Muscle layer of duodenum (tissue), 2 donors: ENCODE measurements at regions not wholly inside any gene's neighbourhood (a gene's known extent, or its start where the extent isn't known, plus 50 kb on each side); places are given as distances from the start of the nearest gene placed in this dataset.
"Not testable (repeated sequence)": the region's sequence is repeated elsewhere in the genome, so short reads cannot be mapped to it uniquely, and the experiment has no call there.

ENCODE experiments used
- H3K27ac ChIP-seq: one replicate; pipeline ENCODE4 v1.7.0; 2013; ENCODE audit warnings: mild to moderate bottlenecking, low read length
- H3K27me3 ChIP-seq: one replicate; pipeline ENCODE4 v1.7.0; 2013; ENCODE audit warnings: low read depth, mild to moderate bottlenecking, control low read depth, low read length
- H3K36me3 ChIP-seq, 2 donors: one replicate each; pipeline ENCODE4 v1.7.0; 2013; ENCODE audit warnings: low read length in 2 of 2, control low read depth in 1 of 2, mild to moderate bottlenecking in 1 of 2; ENCODE audit not compliant: insufficient read depth in 2 of 2, control insufficient read depth in 1 of 2
- H3K4me1 ChIP-seq, 2 donors: one replicate each; pipeline ENCODE4 v1.7.0; 2013; ENCODE audit warnings: low read length in 2 of 2, mild to moderate bottlenecking in 2 of 2, control low read depth in 1 of 2, moderate library complexity in 1 of 2; ENCODE audit not compliant: insufficient read depth in 2 of 2, control insufficient read depth in 1 of 2
- H3K4me3 ChIP-seq, 2 donors: one replicate each; pipeline ENCODE4 v1.7.0; 2013; ENCODE audit warnings: low read length in 2 of 2, low read depth in 1 of 2, mild to moderate bottlenecking in 1 of 2
- H3K9me3 ChIP-seq, 2 donors: one replicate each; pipeline ENCODE4 v1.7.0; 2013; ENCODE audit warnings: low read length in 2 of 2, control low read depth in 1 of 2, mild to moderate bottlenecking in 1 of 2; ENCODE audit not compliant: control insufficient read depth in 1 of 2
- donor health status: healthy.

DNA sequence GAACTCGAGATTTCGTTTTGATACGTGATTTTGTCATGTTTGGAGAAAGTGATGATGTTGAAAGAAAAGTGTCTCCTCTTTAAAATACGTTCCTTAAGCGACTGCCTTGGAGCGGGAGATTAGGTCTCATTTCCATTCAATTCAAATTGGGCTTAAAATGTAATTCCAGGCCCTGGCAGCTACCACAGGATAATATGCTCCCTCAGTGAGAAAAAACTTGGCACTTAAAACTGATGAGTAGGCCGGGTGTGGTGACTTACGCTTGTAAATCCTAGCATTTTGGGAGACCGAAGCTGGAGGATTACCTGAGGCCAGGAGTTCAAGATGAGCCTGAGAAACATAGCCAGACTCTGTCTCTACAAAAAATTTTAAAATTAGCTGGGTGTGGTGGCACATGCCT is 146.3 kb upstream of the L3MBTL4 start:
- no peaks in the 10 kb centered on the region for H3K27me3 ChIP-seq
- H3K4me3 ChIP-seq: no peak overlapping the region
- no peaks in the 10 kb centered on the region for H3K4me1 ChIP-seq
- H3K9me3 ChIP-seq: no peaks in the 10 kb centered on the region
- H3K36me3 ChIP-seq: no peaks in the 10 kb centered on the region
- H3K27ac ChIP-seq: no peak overlapping the region

- Histone ChIP-seq H3K9me3 (no peaks in the 10 kb centered on the region), H3K27me3 (no peaks in the 10 kb centered on the region), H3K4me3 (no peak overlapping the region), H3K4me1 (no peaks in the 10 kb centered on the region), H3K36me3 (no peaks in the 10 kb centered on the region), H3K27ac (no peak overlapping the region)
Measured at GRCh38 chr18:6561420-6561861, 146.7 kb upstream of the L3MBTL4 start.

GRCh38 chr18:6561862-6562291 is 147.2 kb upstream of the L3MBTL4 start:
- Histone ChIP-seq H3K36me3 (no peaks in the 10 kb centered on the region), H3K27ac (no peak overlapping the region), H3K4me1 (no peaks in the 10 kb centered on the region), H3K9me3 (no peaks in the 10 kb centered on the region), H3K4me3 (no peak overlapping the region), H3K27me3 (no peaks in the 10 kb centered on the region)

DNA sequence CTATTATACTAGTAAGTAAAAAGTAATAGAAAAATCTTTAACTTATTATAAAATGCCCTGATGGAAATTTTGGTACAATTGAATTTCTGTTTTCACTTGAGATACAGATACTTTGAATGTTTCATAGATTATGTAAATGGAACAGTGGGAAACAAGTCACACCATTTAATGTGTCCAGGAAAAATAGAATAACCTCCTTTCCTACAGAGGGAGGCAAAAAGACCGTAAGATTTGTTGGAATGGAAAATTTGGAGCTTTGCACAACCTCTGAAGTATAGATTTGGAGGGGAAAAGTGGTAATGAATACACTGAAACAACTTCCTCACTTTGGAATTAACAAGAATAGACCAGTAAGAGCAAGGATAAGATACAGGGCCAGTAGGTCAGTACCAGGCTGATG is 149.2 kb upstream of the L3MBTL4 start:
- Histone ChIP-seq H3K27me3 (no peaks in the 10 kb centered on the region), H3K9me3 (no peaks in the 10 kb centered on the region), H3K36me3 (no peaks in the 10 kb centered on the region), H3K4me1 (no peaks in the 10 kb centered on the region), H3K4me3 (no peak overlapping the region), H3K27ac (no peak overlapping the region)

GRCh38 chr18:6564950-6565814 is 150.5 kb upstream of the L3MBTL4 start:
- no peaks in the 10 kb centered on the region for H3K4me1 ChIP-seq

GRCh38 chr18:6565815-6566081 is 151.0 kb upstream of the L3MBTL4 start:
- Histone ChIP-seq H3K4me3 (no peak overlapping the region), H3K9me3 (no peaks in the 10 kb centered on the region), H3K27me3 (no peaks in the 10 kb centered on the region), H3K4me1 (no peaks in the 10 kb centered on the region), H3K27ac (no peak overlapping the region), H3K36me3 (no peaks in the 10 kb centered on the region)

More at GRCh38 chr18:6564950-6565814, 150.5 kb upstream of the L3MBTL4 start:
- Histone ChIP-seq H3K9me3 (no peaks in the 10 kb centered on the region), H3K36me3 (no peaks in the 10 kb centered on the region), H3K27ac (no peak overlapping the region), H3K4me3 (no peak overlapping the region), H3K27me3 (no peaks in the 10 kb centered on the region)

DNA sequence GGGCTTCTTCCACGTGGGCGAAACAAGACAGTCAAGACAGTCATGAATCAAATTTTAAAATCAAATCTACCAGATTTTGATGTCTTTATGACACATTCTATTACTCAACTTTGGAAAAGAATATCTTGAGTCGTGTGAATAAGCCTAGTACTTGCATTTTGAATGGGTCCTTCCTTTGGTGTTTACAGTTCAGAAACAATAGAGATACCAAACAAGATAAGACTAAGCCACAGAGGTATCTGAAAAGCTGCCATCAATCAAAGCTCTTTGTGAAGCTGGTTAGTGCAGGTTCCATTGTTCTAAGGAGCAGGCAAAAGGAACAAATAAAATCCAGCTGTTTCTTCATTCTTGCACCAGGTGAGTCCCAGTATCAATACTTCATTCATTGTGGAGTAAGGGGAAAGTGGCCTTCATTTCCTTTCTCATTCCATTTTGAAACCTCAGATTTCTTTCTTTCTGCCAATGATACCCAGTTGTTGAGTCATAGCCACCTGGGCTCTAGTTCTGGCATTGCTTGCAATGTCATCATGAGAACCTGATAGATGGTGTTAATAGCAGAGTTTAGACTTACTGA is 151.7 kb upstream of the L3MBTL4 start:
- H3K27ac ChIP-seq: no peak overlapping the region
- no peaks in the 10 kb centered on the region for H3K36me3 ChIP-seq

DNA sequence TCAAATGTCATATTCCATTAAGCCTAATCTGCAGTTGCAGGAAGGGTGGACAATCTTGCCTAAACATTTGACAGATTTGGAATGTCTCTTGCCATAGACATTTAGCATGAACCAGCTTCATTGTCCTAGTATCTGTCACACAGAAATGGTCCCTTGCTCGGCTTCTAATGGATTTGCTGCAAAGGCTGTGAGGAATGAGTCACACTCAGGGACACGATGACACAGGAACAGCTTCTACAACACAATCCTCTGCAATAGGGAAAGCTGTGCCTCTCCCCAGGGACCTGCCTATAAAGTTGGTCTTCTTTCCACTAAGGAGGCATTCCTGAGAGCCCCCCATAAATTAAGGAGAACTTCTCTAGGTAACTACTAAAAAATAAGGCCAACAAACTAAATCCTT is 155.1 kb upstream of the L3MBTL4 start:
- H3K27me3 ChIP-seq: no peaks in the 10 kb centered on the region
- H3K4me1 ChIP-seq: no peaks in the 10 kb centered on the region
- H3K4me3 ChIP-seq: no peak overlapping the region
- no peaks in the 10 kb centered on the region for H3K36me3 ChIP-seq
- no peak overlapping the region for H3K27ac ChIP-seq
- no peaks in the 10 kb centered on the region for H3K9me3 ChIP-seq

More for the DNA sequence above, 151.7 kb upstream of the L3MBTL4 start:
- H3K4me3 ChIP-seq: no peak overlapping the region
- H3K9me3 ChIP-seq: no peaks in the 10 kb centered on the region
- H3K27me3 ChIP-seq: no peaks in the 10 kb centered on the region
- H3K4me1 ChIP-seq: no peaks in the 10 kb centered on the region

DNA sequence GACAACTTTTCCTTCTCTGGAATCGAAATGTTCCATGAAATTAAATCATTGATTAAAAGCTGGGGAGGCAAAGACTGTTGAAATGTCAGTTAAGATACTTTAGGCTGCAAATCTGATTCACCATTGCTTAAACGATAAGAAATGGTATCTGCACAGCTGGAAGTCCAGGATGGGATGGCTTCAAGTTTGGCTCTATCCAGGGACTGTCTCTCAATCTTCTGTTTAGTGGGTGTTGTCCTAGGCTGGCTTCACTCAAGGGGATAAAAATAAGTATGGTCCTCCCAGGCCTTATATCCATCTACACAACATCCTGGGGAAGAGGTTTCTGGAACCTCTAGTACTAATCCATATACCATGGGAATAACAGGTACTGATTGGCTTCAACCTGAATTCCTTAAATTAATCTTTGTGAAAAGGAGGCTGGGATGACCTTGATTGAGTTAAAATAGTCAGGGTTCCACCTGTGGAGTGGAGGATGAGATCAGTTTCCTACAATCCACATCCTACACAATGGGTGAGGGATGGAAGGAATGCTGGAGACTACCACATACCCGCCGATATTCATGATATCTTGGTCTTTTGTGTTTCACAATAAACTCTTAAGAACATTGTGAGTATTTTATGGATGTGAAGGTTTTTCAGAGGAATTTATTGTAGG is 156.0 kb upstream of the L3MBTL4 start:
- H3K4me3 ChIP-seq: no peak overlapping the region
- H3K27ac ChIP-seq: no peak overlapping the region
- no peaks in the 10 kb centered on the region for H3K27me3 ChIP-seq
- no peaks in the 10 kb centered on the region for H3K4me1 ChIP-seq
- H3K9me3 ChIP-seq: no peaks in the 10 kb centered on the region
- H3K36me3 ChIP-seq: no peaks in the 10 kb centered on the region

- H3K4me1 ChIP-seq: no peaks in the 10 kb centered on the region
- H3K36me3 ChIP-seq: no peaks in the 10 kb centered on the region
- no peak overlapping the region for H3K4me3 ChIP-seq
- H3K27ac ChIP-seq: no peak overlapping the region
- no peaks in the 10 kb centered on the region for H3K9me3 ChIP-seq
- no peaks in the 10 kb centered on the region for H3K27me3 ChIP-seq
Measured at GRCh38 chr18:6571239-6571602, 156.5 kb upstream of the L3MBTL4 start.

GRCh38 chr18:6572192-6572591 is 157.3 kb upstream of the ARHGAP28 start:
- H3K9me3 ChIP-seq, H3K27me3 ChIP-seq, H3K4me3 ChIP-seq, H3K36me3 ChIP-seq, H3K27ac ChIP-seq, H3K4me1 ChIP-seq: not testable (repeated sequence)
